ENCODE measurements at regions not wholly inside any gene's neighbourhood (a gene's known extent, or its start where the extent isn't known, plus 50 kb on each side); places are given as distances from the start of the nearest gene placed in this dataset.

- Histone ChIP-seq H3K4me2 (no peak overlapping the region), H3K9me3 (no peaks in the 10 kb centered on the region), H3K27ac (no peak overlapping the region), H3K4me1 (no peaks in the 10 kb centered on the region), H3K4me3 (no peak overlapping the region)
- FAIRE-seq (no peak), DNase-seq (ENCODE audit: low read depth in 1 of 2, low spot score in 1 of 2) (no peak), ATAC-seq (no peak)
- POLR2A ChIA-PET = no interaction called here
- no peak for TF ChIP-seq RNF2 (IDR thresholded peaks at IDR 0.05; ENCODE audit: borderline replicate concordance, low read depth)
- WGBS (ENCODE audit: missing lambda C conversion rate) = 2% methylated on average over 3 of the region's 3 CpGs
- CTCF ChIA-PET = interaction anchor here (0.6 kb wide), 1 partner anchor 720 kb away, joined by 4 read pairs; no protein-coding TSS in a partner anchor
These were observed 477.3 kb upstream of the CELF2 start for GRCh38 chr10:10540398-10540797.

- Histone ChIP-seq H3K27ac (no peak overlapping the region), H3K9me3 (no peaks in the 10 kb centered on the region), H3K4me2 (no peak overlapping the region), H3K4me3 (no peak overlapping the region), H3K4me1 (no peaks in the 10 kb centered on the region)
- POLR2A ChIA-PET = no interaction called here
- ATAC-seq (no peak), DNase-seq (ENCODE audit: low read depth in 1 of 2, low spot score in 1 of 2) (no peak), FAIRE-seq (no peak)
- WGBS (ENCODE audit: missing lambda C conversion rate) = 52% methylated on average over 1 of the region's 1 CpG
- CTCF ChIA-PET = interaction anchor here (1.0 kb wide), 1 partner anchor 11 kb away, joined by 3 read pairs; no protein-coding TSS in a partner anchor
- TF ChIP-seq BCL3 (IDR thresholded peaks at IDR 0.05) (no peak), EHMT2 (IDR thresholded peaks at IDR 0.05; ENCODE audit: low read depth) (no peak), HOXB5 (CRISPR knock-in tag; IDR thresholded peaks at IDR 0.05) (no peak), RNF2 (IDR thresholded peaks at IDR 0.05; ENCODE audit: borderline replicate concordance, low read depth) (no peak), CBX8 (IDR thresholded peaks at IDR 0.05) (no peak), NPAS2 (CRISPR knock-in tag; IDR thresholded peaks at IDR 0.05; ENCODE audit: borderline replicate concordance) (no peak), RCOR1 (IDR thresholded peaks at IDR 0.05; ENCODE audit: low read depth, low read length) (no peak), GATA3 (IDR thresholded peaks at IDR 0.05; ENCODE audit: borderline replicate concordance) (no peak), NR3C1 (IDR thresholded peaks at IDR 0.05) (no peak), JUNB (IDR thresholded peaks at IDR 0.05) (no peak), HDAC2 (IDR thresholded peaks at IDR 0.05) (no peak), TP53 (CRISPR knock-in tag; IDR thresholded peaks at IDR 0.05) (no peak), POLR2AphosphoS2 (conservative IDR thresholded peaks at IDR 0.05; ENCODE audit: low read length) (no peak), ELK1 (IDR thresholded peaks at IDR 0.05; ENCODE audit: low read depth, low read length) (no peak), CEBPB (IDR thresholded peaks at IDR 0.05) (no peak), RARB (CRISPR knock-in tag; IDR thresholded peaks at IDR 0.05) (no peak), MAX (IDR thresholded peaks at IDR 0.05) (no peak), FOXS1 (CRISPR knock-in tag; IDR thresholded peaks at IDR 0.05) (no peak), EHF (CRISPR knock-in tag; IDR thresholded peaks at IDR 0.05) (no peak), MAFK (IDR thresholded peaks at IDR 0.05; ENCODE audit: partially characterized antibody) (no peak)
These were observed 475.2 kb upstream of the CELF2 start for GRCh38 chr10:10542477-10542876.

- Histone ChIP-seq H3K4me3 (no peak overlapping the region), H3K27ac (no peak overlapping the region), H3K9me3 (no peaks in the 10 kb centered on the region; the same call in 2 of the 3 replicates), H3K4me2 (no peak overlapping the region), H3K4me1 (no peaks in the 10 kb centered on the region)
- ChIA-PET CTCF (no interaction called here), POLR2A (no interaction called here)
- no peak for ATAC-seq
- no peak for FAIRE-seq
- 45% methylated on average over 8 of the region's 8 CpGs for WGBS (ENCODE audit: missing lambda C conversion rate)
- no peak for DNase-seq (ENCODE audit: low read depth in 1 of 2, low spot score in 1 of 2)
- TF ChIP-seq RFX5 (IDR thresholded peaks at IDR 0.05) (no peak), POLR2A (IDR thresholded peaks at IDR 0.05; ENCODE audit: low read length) (no peak), JUNB (IDR thresholded peaks at IDR 0.05) (no peak), USF2 (IDR thresholded peaks at IDR 0.05) (no peak), ZNF302 (CRISPR knock-in tag; IDR thresholded peaks at IDR 0.05) (no peak), E2F6 (IDR thresholded peaks at IDR 0.05; ENCODE audit: borderline replicate concordance, low read depth) (no peak), TFCP2L1 (CRISPR knock-in tag; IDR thresholded peaks at IDR 0.05) (no peak), KDM5A (IDR thresholded peaks at IDR 0.05) (no peak), MAFK (IDR thresholded peaks at IDR 0.05; ENCODE audit: partially characterized antibody) (no peak), HES2 (IDR thresholded peaks at IDR 0.05) (no peak), REST (IDR thresholded peaks at IDR 0.05) (no peak), ZFP36 (IDR thresholded peaks at IDR 0.05; ENCODE audit: borderline replicate concordance, partially characterized antibody) (no peak), NR3C1 (IDR thresholded peaks at IDR 0.05) (no peak)
These were observed 472.8 kb upstream of the CELF2 start for GRCh38 chr10:10544890-10545289.
